ENCODE measurements at regions not wholly inside any gene's neighbourhood (a gene's known extent, or its start where the extent isn't known, plus 50 kb on each side); places are given as distances from the start of the nearest gene placed in this dataset.
"Not testable (repeated sequence)": the region's sequence is repeated elsewhere in the genome, so short reads cannot be mapped to it uniquely, and the experiment has no call there.

- no peak for DNase-seq
- H3K9me3 Mint-ChIP-seq (ENCODE audit: unreplicated experiment), result no peaks in the 10 kb centered on the region
- POLR2A ChIA-PET, result no interaction called here
Measured at GRCh38 chr20:26169506-26169905, 472.9 kb upstream of the ZNF337 start.

GRCh38 chr20:26167499-26167898, 470.8 kb upstream of the ZNF337 start:
- H3K4me1 Mint-ChIP-seq (ENCODE audit: low read depth, unreplicated experiment), result no peaks in the 10 kb centered on the region
- no peak overlapping the region for H3K4me3 Mint-ChIP-seq (ENCODE audit: unreplicated experiment)
- no peak overlapping the region for H3K27ac Mint-ChIP-seq (ENCODE audit: unreplicated experiment)
- intact Hi-C loops (cut with micrococcal nuclease; ENCODE audit: unreplicated experiment), result no loop called here
- no peaks in the 10 kb centered on the region for H3K27me3 ChIP-seq (replicated peaks; ENCODE audit: control insufficient read depth, insufficient read depth, low read length)
- no peaks in the 10 kb centered on the region for H3K36me3 ChIP-seq (ENCODE audit: control insufficient read depth, insufficient read depth, low read length)
- ChIA-PET CTCF (no interaction called here), POLR2A (no interaction called here)
- no peaks in the 10 kb centered on the region for H3K9me3 ChIP-seq
- no peaks in the 10 kb centered on the region for H3K9me3 Mint-ChIP-seq (ENCODE audit: unreplicated experiment)
- TF ChIP-seq CTCF (IDR thresholded peaks at IDR 0.05; ENCODE audit: insufficient read depth in 1 of 2, low read depth in 1 of 2, low read length in 1 of 2, severe bottlenecking in 1 of 2, unreplicated experiment in 1 of 2), result no peak
- BruUV-seq (replicated peaks), result no TSS peak
- no peaks in the 10 kb centered on the region for H3K4me1 ChIP-seq
- no peak overlapping the region for H3K4me3 ChIP-seq (ENCODE audit: low read depth, low read length)
- peaks cover 5% of the 10 kb centered on the region for H3K27me3 Mint-ChIP-seq (ENCODE audit: insufficient read depth, unreplicated experiment)
- H3K36me3 Mint-ChIP-seq (ENCODE audit: insufficient read depth, unreplicated experiment), result no peaks in the 10 kb centered on the region
- DNase-seq, result no peak

More at GRCh38 chr20:26169506-26169905, 472.9 kb upstream of the ZNF337 start:
- no peaks in the 10 kb centered on the region for H3K36me3 Mint-ChIP-seq (ENCODE audit: insufficient read depth, unreplicated experiment)
- intact Hi-C loops (cut with micrococcal nuclease; ENCODE audit: unreplicated experiment), result no loop called here
- TF ChIP-seq CTCF (IDR thresholded peaks at IDR 0.05; ENCODE audit: insufficient read depth in 1 of 2, low read depth in 1 of 2, low read length in 1 of 2, severe bottlenecking in 1 of 2, unreplicated experiment in 1 of 2), result no peak
- H3K4me1 Mint-ChIP-seq (ENCODE audit: low read depth, unreplicated experiment), result no peaks in the 10 kb centered on the region
- Histone ChIP-seq H3K27me3 (replicated peaks; ENCODE audit: control insufficient read depth, insufficient read depth, low read length) (no peaks in the 10 kb centered on the region), H3K9me3 (no peaks in the 10 kb centered on the region), H3K4me3 (ENCODE audit: low read depth, low read length) (no peak overlapping the region), H3K36me3 (ENCODE audit: control insufficient read depth, insufficient read depth, low read length) (no peaks in the 10 kb centered on the region), H3K4me1 (no peaks in the 10 kb centered on the region)
- CTCF ChIA-PET, result no interaction called here
- H3K27me3 Mint-ChIP-seq (ENCODE audit: insufficient read depth, unreplicated experiment), result peaks cover 5% of the 10 kb centered on the region
- no TSS peak for BruUV-seq (replicated peaks)
- no peak overlapping the region for H3K4me3 Mint-ChIP-seq (ENCODE audit: unreplicated experiment)
- H3K27ac Mint-ChIP-seq (ENCODE audit: unreplicated experiment), result no peak overlapping the region

GRCh38 chr20:26163890-26164289, 467.2 kb upstream of the ZNF337 start:
- Histone ChIP-seq H3K4me3 (ENCODE audit: low read depth, low read length) (no peak overlapping the region), H3K9me3 (no peaks in the 10 kb centered on the region), H3K27me3 (replicated peaks; ENCODE audit: control insufficient read depth, insufficient read depth, low read length) (no peaks in the 10 kb centered on the region), H3K4me1 (no peaks in the 10 kb centered on the region), H3K36me3 (ENCODE audit: control insufficient read depth, insufficient read depth, low read length) (no peaks in the 10 kb centered on the region)
- CTCF ChIA-PET, result no interaction called here
- Mint-ChIP-seq H3K27ac (ENCODE audit: unreplicated experiment) (no peak overlapping the region), H3K9me3 (ENCODE audit: unreplicated experiment) (no peaks in the 10 kb centered on the region), H3K4me1 (ENCODE audit: low read depth, unreplicated experiment) (no peaks in the 10 kb centered on the region), H3K27me3 (ENCODE audit: insufficient read depth, unreplicated experiment) (peaks cover 10% of the 10 kb centered on the region), H3K4me3 (ENCODE audit: unreplicated experiment) (no peak overlapping the region), H3K36me3 (ENCODE audit: insufficient read depth, unreplicated experiment) (no peaks in the 10 kb centered on the region)
- no TSS peak for BruUV-seq (replicated peaks)
- intact Hi-C loops (cut with micrococcal nuclease; ENCODE audit: unreplicated experiment), result no loop called here
- POLR2A ChIA-PET, result no interaction called here
- DNase-seq, result no peak
- no peak for TF ChIP-seq CTCF (IDR thresholded peaks at IDR 0.05; ENCODE audit: insufficient read depth in 1 of 2, low read depth in 1 of 2, low read length in 1 of 2, severe bottlenecking in 1 of 2, unreplicated experiment in 1 of 2)

- H3K27ac Mint-ChIP-seq (ENCODE audit: unreplicated experiment); BruUV-seq (replicated peaks); H3K4me3 Mint-ChIP-seq (ENCODE audit: unreplicated experiment); H3K4me3 ChIP-seq (ENCODE audit: low read depth, low read length); POLR2A ChIA-PET; H3K36me3 Mint-ChIP-seq (ENCODE audit: insufficient read depth, unreplicated experiment); H3K4me1 ChIP-seq; DNase-seq; H3K36me3 ChIP-seq (ENCODE audit: control insufficient read depth, insufficient read depth, low read length); H3K27me3 ChIP-seq (replicated peaks; ENCODE audit: control insufficient read depth, insufficient read depth, low read length); intact Hi-C loops (cut with micrococcal nuclease; ENCODE audit: unreplicated experiment); H3K4me1 Mint-ChIP-seq (ENCODE audit: low read depth, unreplicated experiment); CTCF ChIA-PET; H3K9me3 ChIP-seq; H3K9me3 Mint-ChIP-seq (ENCODE audit: unreplicated experiment): not testable (repeated sequence)
- H3K27me3 Mint-ChIP-seq (ENCODE audit: insufficient read depth, unreplicated experiment), result peaks cover 10% of the 10 kb centered on the region
Measured at GRCh38 chr20:26163151-26163550, 466.5 kb upstream of the ZNF337 start.

GRCh38 chr20:26161741-26162140, 465.1 kb upstream of the ZNF337 start:
- intact Hi-C loops (cut with micrococcal nuclease; ENCODE audit: unreplicated experiment); H3K27me3 ChIP-seq (replicated peaks; ENCODE audit: control insufficient read depth, insufficient read depth, low read length); H3K27me3 Mint-ChIP-seq (ENCODE audit: insufficient read depth, unreplicated experiment); H3K9me3 Mint-ChIP-seq (ENCODE audit: unreplicated experiment); H3K36me3 ChIP-seq (ENCODE audit: control insufficient read depth, insufficient read depth, low read length); H3K4me1 Mint-ChIP-seq (ENCODE audit: low read depth, unreplicated experiment); H3K36me3 Mint-ChIP-seq (ENCODE audit: insufficient read depth, unreplicated experiment); CTCF ChIA-PET; DNase-seq; H3K9me3 ChIP-seq; BruUV-seq (replicated peaks); POLR2A ChIA-PET; H3K4me1 ChIP-seq; H3K4me3 ChIP-seq (ENCODE audit: low read depth, low read length); H3K4me3 Mint-ChIP-seq (ENCODE audit: unreplicated experiment); H3K27ac Mint-ChIP-seq (ENCODE audit: unreplicated experiment): not testable (repeated sequence)
